ENCODE measurements at regions not wholly inside any gene's neighbourhood (a gene's known extent, or its start where the extent isn't known, plus 50 kb on each side); places are given as distances from the start of the nearest gene placed in this dataset.

DNA sequence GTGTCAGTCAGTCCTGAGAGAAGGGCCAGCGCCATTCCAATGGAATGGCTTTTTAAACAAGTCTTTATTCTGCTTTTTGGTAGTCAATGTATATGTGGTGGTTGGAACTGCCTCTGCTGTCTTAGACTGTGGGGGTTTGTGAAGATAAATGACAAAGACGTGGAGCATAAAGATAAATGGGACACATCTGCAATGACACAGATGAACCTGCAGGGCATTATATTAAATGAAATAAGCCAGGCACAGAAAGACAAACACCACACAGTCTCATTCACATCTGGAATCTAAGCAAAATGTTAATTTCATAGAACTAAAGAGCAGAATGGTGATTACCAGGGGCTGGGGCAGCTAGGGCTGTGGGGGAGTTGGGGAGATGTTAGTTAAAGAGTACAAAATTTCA, 912.8 kb upstream of the MAN1A1 start:
- H3K9ac ChIP-seq (ENCODE audit: extremely low read depth, low read length, poor library complexity, severe bottlenecking) = no peak overlapping the region
- H3K27me3 ChIP-seq (ENCODE audit: control insufficient read depth, insufficient read depth, low read length, poor library complexity, severe bottlenecking) = no peaks in the 10 kb centered on the region
- DNase-seq = no peak
- no peak overlapping the region for H3K4me3 ChIP-seq (ENCODE audit: low read length)
- no peak overlapping the region for H3K27ac ChIP-seq (ENCODE audit: low read depth, low read length)
- H3K9me3 Mint-ChIP-seq = peaks cover 4% of the 10 kb centered on the region
- no peaks in the 10 kb centered on the region for H3K4me1 Mint-ChIP-seq
- H3K4me1 ChIP-seq (ENCODE audit: control insufficient read depth, insufficient read depth, low read length) = no peaks in the 10 kb centered on the region
- TF ChIP-seq, protein P1, sequence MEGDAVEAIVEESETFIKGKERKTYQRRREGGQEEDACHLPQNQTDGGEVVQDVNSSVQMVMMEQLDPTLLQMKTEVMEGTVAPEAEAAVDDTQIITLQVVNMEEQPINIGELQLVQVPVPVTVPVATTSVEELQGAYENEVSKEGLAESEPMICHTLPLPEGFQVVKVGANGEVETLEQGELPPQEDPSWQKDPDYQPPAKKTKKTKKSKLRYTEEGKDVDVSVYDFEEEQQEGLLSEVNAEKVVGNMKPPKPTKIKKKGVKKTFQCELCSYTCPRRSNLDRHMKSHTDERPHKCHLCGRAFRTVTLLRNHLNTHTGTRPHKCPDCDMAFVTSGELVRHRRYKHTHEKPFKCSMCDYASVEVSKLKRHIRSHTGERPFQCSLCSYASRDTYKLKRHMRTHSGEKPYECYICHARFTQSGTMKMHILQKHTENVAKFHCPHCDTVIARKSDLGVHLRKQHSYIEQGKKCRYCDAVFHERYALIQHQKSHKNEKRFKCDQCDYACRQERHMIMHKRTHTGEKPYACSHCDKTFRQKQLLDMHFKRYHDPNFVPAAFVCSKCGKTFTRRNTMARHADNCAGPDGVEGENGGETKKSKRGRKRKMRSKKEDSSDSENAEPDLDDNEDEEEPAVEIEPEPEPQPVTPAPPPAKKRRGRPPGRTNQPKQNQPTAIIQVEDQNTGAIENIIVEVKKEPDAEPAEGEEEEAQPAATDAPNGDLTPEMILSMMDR (conservative IDR thresholded peaks at IDR 0.05) = peak; percentile 30
- 87% methylated on average over 2 of the region's 2 CpGs; no CpG with 5 or more reads in 1 of the 2 experiments for WGBS, 2 experiments (ENCODE audit: insufficient coverage in 1 of 2, insufficient read length in 1 of 2)
- H3K4me3 Mint-ChIP-seq = no peak overlapping the region
- no peak overlapping the region for H3K27ac Mint-ChIP-seq
- no peaks in the 10 kb centered on the region for H3K9me3 ChIP-seq (ENCODE audit: control insufficient read depth, low read length)
- no peaks in the 10 kb centered on the region for H3K36me3 ChIP-seq (ENCODE audit: control insufficient read depth, insufficient read depth, low read length)
- H3K27me3 Mint-ChIP-seq (ENCODE audit: insufficient read depth) = no peaks in the 10 kb centered on the region
- H3K36me3 Mint-ChIP-seq (ENCODE audit: low read depth) = no peaks in the 10 kb centered on the region

DNA sequence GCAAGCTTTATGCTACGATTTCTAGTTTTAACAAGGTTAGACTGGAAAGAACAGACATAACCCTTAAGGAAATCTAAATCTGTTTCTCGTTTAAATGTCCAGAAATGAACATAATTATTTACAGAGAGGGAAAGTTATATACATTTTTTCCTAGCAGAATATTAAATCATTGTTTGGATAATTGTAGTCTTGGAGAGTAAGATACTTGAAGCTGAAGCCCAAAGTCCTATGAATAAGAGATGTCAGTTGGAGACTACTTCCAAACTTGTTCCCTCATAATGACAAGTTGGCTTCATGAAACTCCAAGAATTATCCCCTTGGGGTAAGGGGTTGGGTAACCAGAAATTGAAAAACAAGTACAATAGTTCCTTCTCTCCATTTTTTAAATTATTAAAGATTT, 911.1 kb upstream of the MAN1A1 start:
- 88% methylated on average over 2 of the region's 2 CpGs; no CpG with 5 or more reads in 1 of the 2 experiments for WGBS, 2 experiments (ENCODE audit: insufficient coverage in 1 of 2, insufficient read length in 1 of 2)
- no peak for DNase-seq

DNA sequence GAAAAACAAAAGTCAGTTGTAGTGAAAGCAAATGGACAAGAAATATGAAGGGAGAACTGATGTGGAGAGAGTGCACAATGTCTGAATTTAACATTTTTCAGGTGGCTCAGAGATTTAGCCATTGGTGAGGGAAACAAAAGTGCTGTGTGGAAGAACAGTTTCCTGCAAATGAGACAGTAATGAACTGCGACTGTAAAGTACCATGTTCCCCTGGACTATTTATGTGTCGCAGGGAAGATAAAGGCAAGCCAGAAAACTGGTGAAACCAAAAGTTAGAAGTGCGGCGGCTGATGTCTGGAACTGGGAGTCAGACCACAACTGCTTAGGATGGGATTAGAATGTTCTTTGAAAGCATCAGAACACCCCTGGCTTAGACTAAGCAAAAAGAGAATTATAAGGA, 905.1 kb upstream of the MAN1A1 start:
- TF ChIP-seq, protein P1 (conservative IDR thresholded peaks at IDR 0.05) = no peak
- H3K36me3 Mint-ChIP-seq (ENCODE audit: low read depth) = no peaks in the 10 kb centered on the region

More for the DNA sequence above, 911.1 kb upstream of the MAN1A1 start:
- Mint-ChIP-seq H3K27me3 (ENCODE audit: insufficient read depth) (no peaks in the 10 kb centered on the region), H3K4me3 (no peak overlapping the region), H3K36me3 (ENCODE audit: low read depth) (no peaks in the 10 kb centered on the region), H3K27ac (no peak overlapping the region), H3K4me1 (no peaks in the 10 kb centered on the region), H3K9me3 (no peaks in the 10 kb centered on the region)
- H3K9ac ChIP-seq (ENCODE audit: extremely low read depth, low read length, poor library complexity, severe bottlenecking) = no peak overlapping the region
- H3K27me3 ChIP-seq (ENCODE audit: control insufficient read depth, insufficient read depth, low read length, poor library complexity, severe bottlenecking) = no peaks in the 10 kb centered on the region
- no peaks in the 10 kb centered on the region for H3K9me3 ChIP-seq (ENCODE audit: control insufficient read depth, low read length)
- no peaks in the 10 kb centered on the region for H3K4me1 ChIP-seq (ENCODE audit: control insufficient read depth, insufficient read depth, low read length)
- TF ChIP-seq, protein P1 (conservative IDR thresholded peaks at IDR 0.05) = no peak
- no peak overlapping the region for H3K4me3 ChIP-seq (ENCODE audit: low read length)
- H3K36me3 ChIP-seq (ENCODE audit: control insufficient read depth, insufficient read depth, low read length) = no peaks in the 10 kb centered on the region
- H3K27ac ChIP-seq (ENCODE audit: low read depth, low read length) = no peak overlapping the region

More for the DNA sequence above, 905.1 kb upstream of the MAN1A1 start:
- no peaks in the 10 kb centered on the region for H3K4me1 ChIP-seq (ENCODE audit: control insufficient read depth, insufficient read depth, low read length)
- 92 to 95% methylated on average over 4 of the region's 4 CpGs for WGBS, 2 experiments (ENCODE audit: insufficient coverage in 1 of 2, insufficient read length in 1 of 2)
- no peak for DNase-seq
- Mint-ChIP-seq H3K4me1 (no peaks in the 10 kb centered on the region), H3K27me3 (ENCODE audit: insufficient read depth) (no peaks in the 10 kb centered on the region), H3K27ac (no peak overlapping the region), H3K4me3 (no peak overlapping the region), H3K9me3 (no peaks in the 10 kb centered on the region)
- H3K4me3 ChIP-seq (ENCODE audit: low read length) = no peak overlapping the region
- no peaks in the 10 kb centered on the region for H3K27me3 ChIP-seq (ENCODE audit: control insufficient read depth, insufficient read depth, low read length, poor library complexity, severe bottlenecking)
- H3K36me3 ChIP-seq (ENCODE audit: control insufficient read depth, insufficient read depth, low read length) = no peaks in the 10 kb centered on the region
- H3K9ac ChIP-seq (ENCODE audit: extremely low read depth, low read length, poor library complexity, severe bottlenecking) = no peak overlapping the region
- no peak overlapping the region for H3K27ac ChIP-seq (ENCODE audit: low read depth, low read length)
- no peaks in the 10 kb centered on the region for H3K9me3 ChIP-seq (ENCODE audit: control insufficient read depth, low read length)
